Esophagus squamous epithelium (tissue), 5 donors: ENCODE measurements at regions not wholly inside any gene's neighbourhood (a gene's known extent, or its start where the extent isn't known, plus 50 kb on each side); places are given as distances from the start of the nearest gene placed in this dataset.

Source experiments
- DNase-seq: peaks from one replicate; lab custom pipeline; 2025; lab: John Stamatoyannopoulos, UW
- H3K27ac ChIP-seq, 4 donors: fragments of 200-600 bp; sonication (generic); one replicate each; pipeline ENCODE4 v1.5.1; 2016 to 2019; ENCODE audit warnings: mild to moderate bottlenecking in 1 of 4
- H3K27me3 ChIP-seq, 4 donors: fragments of 200-600 bp; sonication (generic); 1 replicate in 3 of 4; 2 replicates in 1 of 4; pipeline versions ENCODE4 v1.5.1 to v1.6.0; 2017 to 2021; ENCODE audit warnings: antibody characterized with exemption in 1 of 4
- H3K36me3 ChIP-seq, 3 donors: fragments of 200-600 bp; sonication (generic); one replicate each; pipeline ENCODE4 v1.5.1; 2016 to 2019
- H3K4me1 ChIP-seq, 3 donors: fragments of 200-600 bp; sonication (generic); one replicate each; pipeline ENCODE4 v1.5.1; 2017 to 2019
- H3K4me3 ChIP-seq, 4 donors: fragments of 200-600 bp; sonication (generic); 1 replicate in 3 of 4; 2 replicates in 1 of 4; pipeline ENCODE4 v1.5.1; 2016 to 2019; ENCODE audit warnings: mild to moderate bottlenecking in 2 of 4, moderate library complexity in 1 of 4
- H3K9me3 ChIP-seq, 3 donors: fragments of 200-600 bp; sonication (generic); one replicate each; pipeline ENCODE4 v1.5.1; 2016 to 2019
- CTCF ChIP-seq, 6 experiments: fragments of 450-650 bp in 4 of 6; fragments of 200-600 bp in 2 of 6; sonication (generic) in 2 of 6; IDR thresholded peaks; one replicate each; pipeline ENCODE4 v1.5.1; 2016 to 2019; ENCODE audit warnings: antibody characterized with exemption in 6 of 6, mild to moderate bottlenecking in 4 of 6, moderate library complexity in 4 of 6
- POLR2A ChIP-seq, 4 donors: fragments of 450-650 bp; IDR thresholded peaks; one replicate each; pipeline ENCODE4 v1.6.1; 2017; ENCODE audit warnings: antibody characterized with exemption in 4 of 4, mild to moderate bottlenecking in 4 of 4, moderate library complexity in 3 of 4
- WGBS, 2 donors: methylation state at CpG; one replicate each; pipeline ENCODE4 v1.1.5; 2018; 5-methylcytosine and 5-hydroxymethylcytosine counted together
- intact Hi-C: fragments of 100-400 bp; cut with DNase I; formaldehyde crosslinking; loops from one replicate; pipeline ENCODE4 v1.15.0; 2022
- donor health status: DM: yes; HTN: yes; CAD: no.

- WGBS, 2 donors = 86 to 91% methylated on average over 4 of the region's 4 CpGs
Observed at GRCh38 chr9:79006546-79006945, 565.2 kb upstream of the TLE4 start.

GRCh38 chr9:79007701-79008483 is 563.9 kb upstream of the TLE4 start:
- no peak for DNase-seq
- no peak for TF ChIP-seq CTCF (IDR thresholded peaks at IDR 0.05)
- no peak for TF ChIP-seq POLR2A (IDR thresholded peaks at IDR 0.05)
- intact Hi-C loops = no loop called here

More at GRCh38 chr9:79006546-79006945, 565.2 kb upstream of the TLE4 start:
- DNase-seq = no peak
- Histone ChIP-seq H3K4me3 (no peak overlapping the region), H3K36me3 (no peaks in the 10 kb centered on the region), H3K9me3 (no peaks in the 10 kb centered on the region), H3K4me1 (no peaks in the 10 kb centered on the region), H3K27me3 (no peaks in the 10 kb centered on the region), H3K27ac (no peak overlapping the region)
- TF ChIP-seq POLR2A (IDR thresholded peaks at IDR 0.05) (no peak), CTCF (IDR thresholded peaks at IDR 0.05) (no peak)
- intact Hi-C loops = no loop called here

GRCh38 chr9:79008916-79009315 is 562.8 kb upstream of the TLE4 start:
- TF ChIP-seq POLR2A (IDR thresholded peaks at IDR 0.05) (no peak), CTCF (IDR thresholded peaks at IDR 0.05) (no peak)
- intact Hi-C loops = no loop called here
- Histone ChIP-seq H3K4me3 (no peak overlapping the region), H3K27ac (no peak overlapping the region), H3K27me3 (no peaks in the 10 kb centered on the region), H3K9me3 (no peaks in the 10 kb centered on the region), H3K4me1 (no peaks in the 10 kb centered on the region), H3K36me3 (no peaks in the 10 kb centered on the region)
- DNase-seq = no peak
- 78 to 81% methylated on average over 3 of the region's 3 CpGs for WGBS, 2 donors

More at GRCh38 chr9:79007701-79008483, 563.9 kb upstream of the TLE4 start:
- H3K36me3 ChIP-seq = no peaks in the 10 kb centered on the region
- H3K27ac ChIP-seq = no peak overlapping the region
- 79 to 88% methylated on average over 8 of the region's 8 CpGs for WGBS, 2 donors
- no peak overlapping the region for H3K4me3 ChIP-seq
- H3K27me3 ChIP-seq = no peaks in the 10 kb centered on the region
- H3K9me3 ChIP-seq = no peaks in the 10 kb centered on the region
- H3K4me1 ChIP-seq = no peaks in the 10 kb centered on the region

- 67 to 78% methylated on average over 3 of the region's 3 CpGs for WGBS, 2 donors
- TF ChIP-seq POLR2A (IDR thresholded peaks at IDR 0.05) (no peak), CTCF (IDR thresholded peaks at IDR 0.05) (no peak)
- H3K27ac ChIP-seq = no peak overlapping the region
- H3K36me3 ChIP-seq = no peaks in the 10 kb centered on the region
- no peak for DNase-seq
- H3K4me1 ChIP-seq = peaks cover 0 to 10% (median 0%) of the 10 kb centered on the region in 3 donors
- H3K27me3 ChIP-seq = no peaks in the 10 kb centered on the region
- intact Hi-C loops = no loop called here
- no peak overlapping the region for H3K4me3 ChIP-seq
- H3K9me3 ChIP-seq = no peaks in the 10 kb centered on the region
Observed at GRCh38 chr9:79011461-79011860, 560.3 kb upstream of the TLE4 start.

GRCh38 chr9:79012561-79012960 is 559.2 kb upstream of the TLE4 start:
- H3K4me3 ChIP-seq = no peak overlapping the region
- intact Hi-C loops = no loop called here
- H3K9me3 ChIP-seq = no peaks in the 10 kb centered on the region
- DNase-seq = no peak
- no peaks in the 10 kb centered on the region for H3K27me3 ChIP-seq
- peaks cover 0 to 10% (median 0%) of the 10 kb centered on the region in 3 donors for H3K4me1 ChIP-seq
- no peak overlapping the region for H3K27ac ChIP-seq
- H3K36me3 ChIP-seq = no peaks in the 10 kb centered on the region
- TF ChIP-seq CTCF (IDR thresholded peaks at IDR 0.05) (no peak), POLR2A (IDR thresholded peaks at IDR 0.05) (no peak)
